ENCODE measurements at regions not wholly inside any gene's neighbourhood (a gene's known extent, or its start where the extent isn't known, plus 50 kb on each side); places are given as distances from the start of the nearest gene placed in this dataset.

- in situ Hi-C loops (cut with MboI; ENCODE audit: low pct_unique_long_range_greater_than_20kb in 2 of 9, low sequenced_read_pairs in 9 of 9, unreplicated experiment in 9 of 9), result no loop called here
- 40 to 86% (median 57%) methylated on average over 1 to 4 of the region's 4 CpGs; no CpG with 5 or more reads in 5 of the 10 experiments for WGBS, 10 experiments
Measured at GRCh38 chr20:43294031-43294430, 104.3 kb upstream of the PTPRT start.

GRCh38 chr20:43293068-43293786, 103.5 kb upstream of the PTPRT start:
- no peak for ATAC-seq (replicated peaks in 6 of 8)
- in situ Hi-C loops (cut with MboI; ENCODE audit: low pct_unique_long_range_greater_than_20kb in 2 of 9, low sequenced_read_pairs in 9 of 9, unreplicated experiment in 9 of 9), result no loop called here
- no peak overlapping the region for H3K4me3 ChIP-seq
- WGBS, 10 experiments, result 20 to 100% (median 58%) methylated on average over 1 to 8 of the region's 11 CpGs; no CpG with 5 or more reads in 2 of the 10 experiments
- no peaks in the 10 kb centered on the region for H3K4me1 ChIP-seq (replicated peaks in 1 of 2)
- no peak overlapping the region for H3K27ac ChIP-seq

More at GRCh38 chr20:43294031-43294430, 104.3 kb upstream of the PTPRT start:
- no peak overlapping the region for H3K27ac ChIP-seq
- no peaks in the 10 kb centered on the region for H3K4me1 ChIP-seq (replicated peaks in 1 of 2)
- H3K4me3 ChIP-seq, result no peak overlapping the region
- ATAC-seq (replicated peaks in 6 of 8), result no peak

- Histone ChIP-seq H3K4me3 (no peak overlapping the region), H3K27ac (no peak overlapping the region), H3K4me1 (replicated peaks in 1 of 2) (no peaks in the 10 kb centered on the region)
- WGBS, 10 experiments, result 0 to 73% (median 50%) methylated on average over 1 to 3 of the region's 3 CpGs; no CpG with 5 or more reads in 1 of the 10 experiments
- in situ Hi-C loops (cut with MboI; ENCODE audit: low pct_unique_long_range_greater_than_20kb in 2 of 9, low sequenced_read_pairs in 9 of 9, unreplicated experiment in 9 of 9), result no loop called here
- no peak for ATAC-seq (replicated peaks in 6 of 8)
Measured at GRCh38 chr20:43292222-43292621, 102.5 kb upstream of the PTPRT start.

GRCh38 chr20:43287637-43288036, 97.9 kb upstream of the PTPRT start:
- Histone ChIP-seq H3K4me1 (replicated peaks in 1 of 2) (no peaks in the 10 kb centered on the region), H3K27ac (no peak overlapping the region), H3K4me3 (no peak overlapping the region)
- in situ Hi-C loops (cut with MboI; ENCODE audit: low pct_unique_long_range_greater_than_20kb in 2 of 9, low sequenced_read_pairs in 9 of 9, unreplicated experiment in 9 of 9), result no loop called here
- WGBS, 10 experiments, result 0 to 100% (median 50%) methylated on average over 1 to 2 of the region's 2 CpGs; no CpG with 5 or more reads in 4 of the 10 experiments
- no peak for ATAC-seq (replicated peaks in 6 of 8)

- Histone ChIP-seq H3K4me3 (no peak overlapping the region), H3K4me1 (replicated peaks in 1 of 2) (no peaks in the 10 kb centered on the region), H3K27ac (no peak overlapping the region)
- in situ Hi-C loops (cut with MboI; ENCODE audit: low pct_unique_long_range_greater_than_20kb in 2 of 9, low sequenced_read_pairs in 9 of 9, unreplicated experiment in 9 of 9), result no loop called here
- peak in 4 of 8 experiments; percentile 19 to 85 (median 62) for ATAC-seq (replicated peaks in 6 of 8)
- whole genome bisulfite sequencing, 10 experiments, result 50 to 80% (median 71%) methylated on average over 1 to 3 of the region's 3 CpGs; no CpG with 5 or more reads in 3 of the 10 experiments
Measured at GRCh38 chr20:43285170-43285569, 95.5 kb upstream of the PTPRT start.

- WGBS, 10 experiments, result 27 to 100% (median 87%) methylated on average over 1 to 2 of the region's 2 CpGs
- Histone ChIP-seq H3K27ac (no peak overlapping the region), H3K4me1 (replicated peaks in 1 of 2) (no peaks in the 10 kb centered on the region), H3K4me3 (no peak overlapping the region)
- in situ Hi-C loops (cut with MboI; ENCODE audit: low pct_unique_long_range_greater_than_20kb in 2 of 9, low sequenced_read_pairs in 9 of 9, unreplicated experiment in 9 of 9), result no loop called here
- ATAC-seq (replicated peaks in 6 of 8), result no peak
Measured at GRCh38 chr20:43284486-43284885, 94.8 kb upstream of the PTPRT start.

GRCh38 chr20:43283126-43283525, 93.4 kb upstream of the PTPRT start:
- WGBS, 10 experiments, result 25 to 87% (median 60%) methylated on average over 1 to 2 of the region's 2 CpGs; no CpG with 5 or more reads in 1 of the 10 experiments
- H3K4me3 ChIP-seq, result no peak overlapping the region
- no peak for ATAC-seq (replicated peaks in 6 of 8)
- H3K4me1 ChIP-seq (replicated peaks in 1 of 2), result no peaks in the 10 kb centered on the region
- in situ Hi-C loops (cut with MboI; ENCODE audit: low pct_unique_long_range_greater_than_20kb in 2 of 9, low sequenced_read_pairs in 9 of 9, unreplicated experiment in 9 of 9), result no loop called here
- no peak overlapping the region for H3K27ac ChIP-seq

- Histone ChIP-seq H3K27ac (no peak overlapping the region), H3K4me1 (replicated peaks in 1 of 2) (no peaks in the 10 kb centered on the region), H3K4me3 (no peak overlapping the region)
- WGBS, 10 experiments, result 0 to 60% (median 31%) methylated on average over 1 to 3 of the region's 5 CpGs; no CpG with 5 or more reads in 3 of the 10 experiments
- ATAC-seq (replicated peaks in 6 of 8), result no peak
- in situ Hi-C loops (cut with MboI; ENCODE audit: low pct_unique_long_range_greater_than_20kb in 2 of 9, low sequenced_read_pairs in 9 of 9, unreplicated experiment in 9 of 9), result no loop called here
Measured at GRCh38 chr20:43271980-43272379, 82.3 kb upstream of the PTPRT start.

- in situ Hi-C loops (cut with MboI; ENCODE audit: low pct_unique_long_range_greater_than_20kb in 2 of 9, low sequenced_read_pairs in 9 of 9, unreplicated experiment in 9 of 9), result no loop called here
- ATAC-seq (replicated peaks in 6 of 8), result no peak
- Histone ChIP-seq H3K27ac (no peak overlapping the region), H3K4me1 (replicated peaks in 1 of 2) (no peaks in the 10 kb centered on the region), H3K4me3 (no peak overlapping the region)
- 0 to 68% (median 35%) methylated on average over 1 to 2 of the region's 2 CpGs; no CpG with 5 or more reads in 1 of the 10 experiments for WGBS, 10 experiments
Measured at GRCh38 chr20:43265449-43265848, 75.7 kb upstream of the PTPRT start.

- no peak for ATAC-seq (replicated peaks in 6 of 8)
- in situ Hi-C loops (cut with MboI; ENCODE audit: low pct_unique_long_range_greater_than_20kb in 2 of 9, low sequenced_read_pairs in 9 of 9, unreplicated experiment in 9 of 9), result no loop called here
- Histone ChIP-seq H3K27ac (no peak overlapping the region), H3K4me3 (no peak overlapping the region), H3K4me1 (replicated peaks in 1 of 2) (no peaks in the 10 kb centered on the region)
- 40% methylated on average over 1 of the region's 2 CpGs; no CpG with 5 or more reads in 9 of the 10 experiments for WGBS, 10 experiments
Measured at GRCh38 chr20:43263226-43263625, 73.5 kb upstream of the PTPRT start.

- Histone ChIP-seq H3K27ac (no peak overlapping the region), H3K4me3 (no peak overlapping the region), H3K4me1 (replicated peaks in 1 of 2) (no peaks in the 10 kb centered on the region)
- ATAC-seq (replicated peaks in 6 of 8), result no peak
- WGBS, 10 experiments, result 20 to 88% (median 40%) methylated on average over 1 to 8 of the region's 8 CpGs; no CpG with 5 or more reads in 3 of the 10 experiments
- in situ Hi-C loops (cut with MboI; ENCODE audit: low pct_unique_long_range_greater_than_20kb in 2 of 9, low sequenced_read_pairs in 9 of 9, unreplicated experiment in 9 of 9), result no loop called here
Measured at GRCh38 chr20:43262341-43262740, 72.6 kb upstream of the PTPRT start.

- Histone ChIP-seq H3K27ac (no peak overlapping the region), H3K4me1 (replicated peaks in 1 of 2) (no peaks in the 10 kb centered on the region), H3K4me3 (no peak overlapping the region)
- WGBS, 10 experiments, result 20 to 87% (median 64%) methylated on average over 3 to 7 of the region's 7 CpGs; no CpG with 5 or more reads in 4 of the 10 experiments
- ATAC-seq (replicated peaks in 6 of 8), result no peak
- in situ Hi-C loops (cut with MboI; ENCODE audit: low pct_unique_long_range_greater_than_20kb in 2 of 9, low sequenced_read_pairs in 9 of 9, unreplicated experiment in 9 of 9), result no loop called here
Measured at GRCh38 chr20:43255877-43256276, 66.2 kb upstream of the PTPRT start.

- Histone ChIP-seq H3K4me3 (no peak overlapping the region), H3K27ac (no peak overlapping the region), H3K4me1 (replicated peaks in 1 of 2) (no peaks in the 10 kb centered on the region)
- WGBS, 10 experiments, result 0 to 89% (median 64%) methylated on average over 1 to 4 of the region's 4 CpGs; no CpG with 5 or more reads in 2 of the 10 experiments
- in situ Hi-C loops (cut with MboI; ENCODE audit: low pct_unique_long_range_greater_than_20kb in 2 of 9, low sequenced_read_pairs in 9 of 9, unreplicated experiment in 9 of 9), result no loop called here
- peak in 1 of 8 experiments; percentile 20 for ATAC-seq (replicated peaks in 6 of 8)
Measured at GRCh38 chr20:43252761-43253160, 63.1 kb upstream of the PTPRT start.

- Histone ChIP-seq H3K4me3 (no peak overlapping the region), H3K4me1 (replicated peaks in 1 of 2) (no peaks in the 10 kb centered on the region), H3K27ac (no peak overlapping the region)
- 0 to 80% (median 0%) methylated on average over 1 to 2 of the region's 2 CpGs; no CpG with 5 or more reads in 6 of the 10 experiments for WGBS, 10 experiments
- ATAC-seq (replicated peaks in 6 of 8), result no peak
- in situ Hi-C loops (cut with MboI; ENCODE audit: low pct_unique_long_range_greater_than_20kb in 2 of 9, low sequenced_read_pairs in 9 of 9, unreplicated experiment in 9 of 9), result no loop called here
Measured at GRCh38 chr20:43248341-43248740, 58.6 kb upstream of the PTPRT start.

All from motor neuron (in vitro differentiated cells).